Embryonic facial prominence (tissue), 1 donor: ENCODE measurements at regions not wholly inside any gene's neighbourhood (a gene's known extent, or its start where the extent isn't known, plus 50 kb on each side); places are given as distances from the start of the nearest gene placed in this dataset.

Experiments used
- DNase-seq: peaks from one replicate; pipeline ENCODE4 v3.0.0-alpha.2; 2016; ENCODE audit errors: extremely low spot score

GRCh38 chr19:27753622-27754021 lies 1459.3 kb downstream of the UQCRFS1 start:
- DNase-seq, result no peak

GRCh38 chr19:27752530-27753184 lies 1460.3 kb downstream of the UQCRFS1 start:
- no peak for DNase-seq

GRCh38 chr19:27751044-27751391 lies 1461.9 kb downstream of the UQCRFS1 start:
- DNase-seq, result no peak

- DNase-seq, result no peak
These were observed 1462.4 kb downstream of the UQCRFS1 start for GRCh38 chr19:27750391-27751043.

GRCh38 chr19:27748551-27749152 lies 1464.3 kb downstream of the UQCRFS1 start:
- no peak for DNase-seq

GRCh38 chr19:27746691-27747380 lies 1466.1 kb downstream of the UQCRFS1 start:
- DNase-seq, result no peak

- DNase-seq, result no peak
These were observed 1466.9 kb downstream of the UQCRFS1 start for GRCh38 chr19:27745978-27746542.

- DNase-seq, result no peak
These were observed 1467.8 kb downstream of the UQCRFS1 start for GRCh38 chr19:27744926-27745768.

GRCh38 chr19:27742041-27742440 lies 1470.9 kb downstream of the UQCRFS1 start:
- DNase-seq, result no peak

- DNase-seq, result no peak
These were observed 1471.7 kb downstream of the UQCRFS1 start for GRCh38 chr19:27741236-27741635.

- DNase-seq, result no peak
These were observed 1472.6 kb downstream of the UQCRFS1 start for GRCh38 chr19:27740396-27740795.

- DNase-seq, result no peak
These were observed 1474.3 kb downstream of the UQCRFS1 start for GRCh38 chr19:27738569-27739193.

- no peak for DNase-seq
These were observed 1476.7 kb downstream of the UQCRFS1 start for GRCh38 chr19:27736225-27736624.

- DNase-seq, result no peak
These were observed 1477.6 kb downstream of the UQCRFS1 start for GRCh38 chr19:27735314-27735713.

- DNase-seq, result no peak
These were observed 1478.3 kb downstream of the UQCRFS1 start for GRCh38 chr19:27734496-27735220.

GRCh38 chr19:27733551-27734266 lies 1479.2 kb downstream of the UQCRFS1 start:
- no peak for DNase-seq

GRCh38 chr19:27729332-27729731 lies 1483.6 kb downstream of the UQCRFS1 start:
- DNase-seq, result no peak

- no peak for DNase-seq
These were observed 1490.3 kb downstream of the UQCRFS1 start for GRCh38 chr19:27722625-27723024.

GRCh38 chr19:27720155-27720554 lies 1492.8 kb downstream of the UQCRFS1 start:
- no peak for DNase-seq

GRCh38 chr19:27719034-27719433 lies 1493.9 kb downstream of the UQCRFS1 start:
- no peak for DNase-seq
